OCI-LY7 (cell line): ENCODE measurements at regions not wholly inside any gene's neighbourhood (a gene's known extent, or its start where the extent isn't known, plus 50 kb on each side); places are given as distances from the start of the nearest gene placed in this dataset.

Experiments
- BruUV-seq: library from RNA; stranded (reverse); fragments of 400-500 nt; replicated peaks from 2 replicates; lab custom pipeline; 2021; lab: Mats Ljungman, UMichigan
- CTCF ChIA-PET: fragments of 300-600 bp; sonication (Branson Sonifier 250); formaldehyde crosslinking; loops from one replicate; lab custom pipeline; 2022; ENCODE audit warnings: antibody characterized with exemption; ENCODE audit not compliant: unreplicated experiment; lab: Charles Lee
- POLR2A ChIA-PET: fragments of 300-600 bp; sonication (Branson Sonifier 250); formaldehyde crosslinking; loops from one replicate; lab custom pipeline; 2022; ENCODE audit warnings: antibody characterized with exemption; lab: Charles Lee
- DNase-seq: peaks from one replicate; pipeline ENCODE4 v3.0.0-alpha.2; 2015; ENCODE audit warnings: low spot score
- H2AFZ ChIP-seq: fragments of 200-600 bp; sonication (generic), shearing (Covaris generic); 2 replicates; pipeline ENCODE4 v1.6.1; 2014; ENCODE audit warnings: mild to moderate bottlenecking, antibody characterized with exemption, low read length, moderate library complexity
- H3K27ac ChIP-seq: fragments of 200-600 bp; sonication (generic); 2 replicates; pipeline ENCODE4 v1.5.1; 2014; ENCODE audit warnings: mixed run types, low read depth, mild to moderate bottlenecking, moderate library complexity, low read length, inconsistent platforms; ENCODE audit not compliant: poor library complexity, severe bottlenecking
- H3K36me3 ChIP-seq: fragments of 200-600 bp; sonication (generic); 2 replicates; pipeline ENCODE4 v1.6.1; 2014; ENCODE audit warnings: mild to moderate bottlenecking, antibody characterized with exemption, low read length, moderate library complexity, mixed read lengths; ENCODE audit not compliant: insufficient read depth
- H3K4me1 ChIP-seq: fragments of 200-600 bp; sonication (generic); 2 replicates; pipeline ENCODE4 v1.5.1; 2014; ENCODE audit warnings: mild to moderate bottlenecking, low read length; ENCODE audit not compliant: insufficient read depth, poor library complexity, severe bottlenecking
- H3K4me2 ChIP-seq: fragments of 200-600 bp; sonication (generic); 2 replicates; pipeline ENCODE4 v1.6.1; 2014; ENCODE audit warnings: mild to moderate bottlenecking, low read length
- H3K4me3 ChIP-seq: fragments of 200-600 bp; sonication (generic); 2 replicates; pipeline ENCODE4 v1.5.1; 2014; ENCODE audit warnings: mild to moderate bottlenecking, low read depth, low read length; ENCODE audit not compliant: poor library complexity, severe bottlenecking
- H3K79me2 ChIP-seq: fragments of 200-600 bp; sonication (generic); 2 replicates; pipeline ENCODE4 v1.6.1; 2016; ENCODE audit warnings: low read depth, mild to moderate bottlenecking, low read length, moderate library complexity, mixed read lengths; ENCODE audit not compliant: insufficient read depth
- H3K9me2 ChIP-seq: fragments of 200-600 bp; sonication (generic); 2 replicates; pipeline ENCODE4 v1.6.1; 2016; ENCODE audit warnings: mild to moderate bottlenecking, low read length, mixed read lengths; ENCODE audit not compliant: insufficient read depth
- H3K9me3 ChIP-seq: fragments of 200-600 bp; sonication (generic); 2 replicates; pipeline ENCODE4 v1.6.1; 2014; ENCODE audit warnings: mild to moderate bottlenecking, mixed run types, low read length, mixed read lengths
- H4K20me1 ChIP-seq: fragments of 200-600 bp; sonication (generic); 2 replicates; pipeline ENCODE4 v1.6.1; 2014; ENCODE audit warnings: mild to moderate bottlenecking, antibody characterized with exemption, low read length, moderate library complexity, mixed read lengths; ENCODE audit not compliant: insufficient read depth
- CTCF ChIP-seq: fragments of 200-600 bp; sonication (generic); conservative IDR thresholded peaks from 2 replicates; pipeline ENCODE4 v1.5.1; 2014; ENCODE audit warnings: mild to moderate bottlenecking, antibody characterized with exemption, low read length, moderate library complexity, mixed read lengths
- EZH2phosphoT487 ChIP-seq: fragments of 200-600 bp; sonication (generic); IDR thresholded peaks from 2 replicates; pipeline ENCODE4 v1.6.1; 2018; ENCODE audit warnings: low read depth, borderline replicate concordance, mild to moderate bottlenecking, mixed run types, antibody characterized with exemption, low read length, moderate library complexity, mixed read lengths
- intact Hi-C: fragments of 100-400 bp; cut with micrococcal nuclease; formaldehyde crosslinking; loops from one replicate; pipeline ENCODE4 v1.10.0; 2022; ENCODE audit not compliant: unreplicated experiment

- CTCF ChIA-PET: no interaction called here
These were observed 86.2 kb downstream of the TSPAN8 start for GRCh38 chr12:71071536-71072097.

GRCh38 chr12:71070416-71071128, 87.2 kb downstream of the TSPAN8 start:
- Histone ChIP-seq H3K9me3 (no peaks in the 10 kb centered on the region), H3K27ac (no peak overlapping the region), H4K20me1 (no peaks in the 10 kb centered on the region), H3K4me2 (no peak overlapping the region), H3K4me3 (no peak overlapping the region), H2AFZ (no peak overlapping the region), H3K36me3 (no peaks in the 10 kb centered on the region), H3K4me1 (no peaks in the 10 kb centered on the region), H3K79me2 (no peaks in the 10 kb centered on the region), H3K9me2 (no peaks in the 10 kb centered on the region)
- DNase-seq: no peak
- POLR2A ChIA-PET: interaction anchor here (0.6 kb wide), 1 partner anchor 60 kb away, joined by 7 read pairs; no protein-coding TSS in a partner anchor
- BruUV-seq: no TSS peak
- CTCF ChIA-PET: no interaction called here
- intact Hi-C loops: no loop called here
- TF ChIP-seq CTCF (no peak), EZH2phosphoT487 (no peak)

More at GRCh38 chr12:71071536-71072097, 86.2 kb downstream of the TSPAN8 start:
- Histone ChIP-seq H4K20me1 (no peaks in the 10 kb centered on the region), H3K4me1 (no peaks in the 10 kb centered on the region), H3K4me3 (no peak overlapping the region), H2AFZ (no peak overlapping the region), H3K79me2 (no peaks in the 10 kb centered on the region), H3K27ac (no peak overlapping the region), H3K9me2 (no peaks in the 10 kb centered on the region), H3K4me2 (no peak overlapping the region), H3K9me3 (no peaks in the 10 kb centered on the region), H3K36me3 (no peaks in the 10 kb centered on the region)
- BruUV-seq: no TSS peak
- intact Hi-C loops: no loop called here
- TF ChIP-seq CTCF: no peak
- no peak for TF ChIP-seq EZH2phosphoT487
- POLR2A ChIA-PET: no interaction called here
- DNase-seq: no peak

- no peak overlapping the region for H3K27ac ChIP-seq
- no peaks in the 10 kb centered on the region for H3K9me2 ChIP-seq
- ChIA-PET POLR2A (no interaction called here), CTCF (no interaction called here)
- no peak overlapping the region for H2AFZ ChIP-seq
- intact Hi-C loops: no loop called here
- no peak overlapping the region for H3K4me3 ChIP-seq
- DNase-seq: no peak
- H3K36me3 ChIP-seq: no peaks in the 10 kb centered on the region
- BruUV-seq: no TSS peak
- no peaks in the 10 kb centered on the region for H3K4me1 ChIP-seq
- no peaks in the 10 kb centered on the region for H3K9me3 ChIP-seq
- H3K79me2 ChIP-seq: no peaks in the 10 kb centered on the region
- H4K20me1 ChIP-seq: no peaks in the 10 kb centered on the region
- H3K4me2 ChIP-seq: no peak overlapping the region
- no peak for TF ChIP-seq CTCF
- TF ChIP-seq EZH2phosphoT487: no peak
These were observed 88.5 kb downstream of the TSPAN8 start for GRCh38 chr12:71069311-71069710.
